ENCODE measurements at regions not wholly inside any gene's neighbourhood (a gene's known extent, or its start where the extent isn't known, plus 50 kb on each side); places are given as distances from the start of the nearest gene placed in this dataset.

GRCh38 chr10:132486539-132487121, 51.0 kb upstream of the INPP5A start:
- Histone ChIP-seq H3K9me3 (ENCODE audit: control insufficient read depth, insufficient read depth, low read depth, low read length) (no peaks in the 10 kb centered on the region; the same call in 1 of the 2 replicates), H3K4me1 (ENCODE audit: control insufficient read depth, insufficient read depth, low read length) (peaks cover 9% of the 10 kb centered on the region; the same call in 1 of the 2 replicates), H3K27me3 (ENCODE audit: control insufficient read depth, insufficient read depth, low read length) (no peaks in the 10 kb centered on the region), H3K27ac (ENCODE audit: low read depth, low read length) (no peak overlapping the region), H3K4me3 (ENCODE audit: low read depth, low read length) (no peak overlapping the region), H3K9ac (ENCODE audit: low read length) (no peak overlapping the region), H3K36me3 (ENCODE audit: control insufficient read depth, insufficient read depth, low read length) (no peaks in the 10 kb centered on the region)

- H3K27ac ChIP-seq (ENCODE audit: low read depth, low read length): no peak overlapping the region
- no peaks in the 10 kb centered on the region; the same call in 1 of the 2 replicates for H3K9me3 ChIP-seq (ENCODE audit: control insufficient read depth, insufficient read depth, low read depth, low read length)
- H3K4me3 ChIP-seq (ENCODE audit: low read depth, low read length): no peak overlapping the region
- no peak overlapping the region for H3K9ac ChIP-seq (ENCODE audit: low read length)
- no peaks in the 10 kb centered on the region for H3K36me3 ChIP-seq (ENCODE audit: control insufficient read depth, insufficient read depth, low read length)
- H3K27me3 ChIP-seq (ENCODE audit: control insufficient read depth, insufficient read depth, low read length): no peaks in the 10 kb centered on the region; the same call in 1 of the 2 replicates
- H3K4me1 ChIP-seq (ENCODE audit: control insufficient read depth, insufficient read depth, low read length): peaks cover under 1% of the 10 kb centered on the region; the same call in 1 of the 2 replicates
Observed at GRCh38 chr10:132487241-132488135, 50.1 kb upstream of the INPP5A start.
